ENCODE measurements at regions not wholly inside any gene's neighbourhood (a gene's known extent, or its start where the extent isn't known, plus 50 kb on each side); places are given as distances from the start of the nearest gene placed in this dataset.

DNA sequence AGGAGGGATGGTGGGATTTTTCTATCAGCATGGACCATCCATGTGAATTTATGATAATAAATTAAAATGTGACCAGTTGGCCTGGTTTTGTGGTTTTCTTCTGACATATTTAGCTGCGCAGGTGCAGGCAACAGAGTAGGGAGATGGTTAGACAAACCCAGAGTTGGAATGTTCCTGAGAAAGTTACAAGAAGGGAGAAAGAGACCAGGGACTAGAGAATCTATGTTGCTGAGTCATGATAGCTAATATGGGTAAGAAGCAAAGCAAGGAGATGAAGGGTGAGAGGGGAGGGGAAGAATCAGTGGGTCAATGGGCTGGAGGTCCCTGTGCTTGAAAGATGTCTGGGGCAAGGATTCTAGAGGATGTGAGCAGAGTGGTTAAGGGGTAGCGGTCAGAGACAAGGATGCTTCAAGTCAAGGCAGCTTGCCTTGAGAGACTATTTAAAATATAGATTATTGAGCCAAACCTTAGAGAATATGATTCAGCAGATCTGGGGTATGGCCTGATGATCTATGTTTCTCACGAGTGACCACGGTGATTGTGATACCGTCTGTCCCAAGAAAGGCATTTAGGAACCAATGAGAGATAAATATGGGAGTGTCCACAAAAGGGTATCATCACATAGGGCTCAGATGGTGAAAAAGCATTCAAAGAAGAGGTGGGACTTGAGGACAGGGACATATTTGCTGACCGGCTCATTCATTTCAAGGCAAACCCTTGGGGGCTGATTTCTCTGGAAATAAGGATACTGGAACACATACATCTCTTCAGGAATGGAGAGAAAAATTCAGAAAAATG, 219.7 kb upstream of the PLD5 start:
- TF ChIP-seq, protein P1, sequence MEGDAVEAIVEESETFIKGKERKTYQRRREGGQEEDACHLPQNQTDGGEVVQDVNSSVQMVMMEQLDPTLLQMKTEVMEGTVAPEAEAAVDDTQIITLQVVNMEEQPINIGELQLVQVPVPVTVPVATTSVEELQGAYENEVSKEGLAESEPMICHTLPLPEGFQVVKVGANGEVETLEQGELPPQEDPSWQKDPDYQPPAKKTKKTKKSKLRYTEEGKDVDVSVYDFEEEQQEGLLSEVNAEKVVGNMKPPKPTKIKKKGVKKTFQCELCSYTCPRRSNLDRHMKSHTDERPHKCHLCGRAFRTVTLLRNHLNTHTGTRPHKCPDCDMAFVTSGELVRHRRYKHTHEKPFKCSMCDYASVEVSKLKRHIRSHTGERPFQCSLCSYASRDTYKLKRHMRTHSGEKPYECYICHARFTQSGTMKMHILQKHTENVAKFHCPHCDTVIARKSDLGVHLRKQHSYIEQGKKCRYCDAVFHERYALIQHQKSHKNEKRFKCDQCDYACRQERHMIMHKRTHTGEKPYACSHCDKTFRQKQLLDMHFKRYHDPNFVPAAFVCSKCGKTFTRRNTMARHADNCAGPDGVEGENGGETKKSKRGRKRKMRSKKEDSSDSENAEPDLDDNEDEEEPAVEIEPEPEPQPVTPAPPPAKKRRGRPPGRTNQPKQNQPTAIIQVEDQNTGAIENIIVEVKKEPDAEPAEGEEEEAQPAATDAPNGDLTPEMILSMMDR (IDR thresholded peaks at IDR 0.05) = no peak
- no peak for TF ChIP-seq POLR2A (IDR thresholded peaks at IDR 0.05)
